AG04450 (cell line): ENCODE measurements at regions not wholly inside any gene's neighbourhood (a gene's known extent, or its start where the extent isn't known, plus 50 kb on each side); places are given as distances from the start of the nearest gene placed in this dataset.

Experiments used
- CTCF ChIA-PET: fragments of 300-600, 350-600 bp; formaldehyde crosslinking; extraction: SDS; loops from one replicate; lab custom pipeline; 2022; ENCODE audit warnings: antibody characterized with exemption, inconsistent platforms; lab: Charles Lee
- POLR2A ChIA-PET: fragments of 350-600 bp; formaldehyde crosslinking; extraction: SDS; loops from one replicate; lab custom pipeline; 2021; ENCODE audit warnings: antibody characterized with exemption, inconsistent platforms; lab: Yijun Ruan, JAX
- DNase-seq: peaks from one replicate; pipeline ENCODE4 v3.0.0-alpha.2; 2011; ENCODE audit warnings: low read depth, low spot score
- H3K27ac ChIP-seq: one replicate; pipeline ENCODE4 v1.5.1; 2012; ENCODE audit warnings: low read depth, low read length, control low read depth
- H3K27me3 ChIP-seq: one replicate; pipeline ENCODE4 v1.6.0; 2012; ENCODE audit warnings: low read length; ENCODE audit not compliant: control insufficient read depth, insufficient read depth
- H3K4me3 ChIP-seq: 2 replicates; pipeline ENCODE4 v1.5.1; 2011; ENCODE audit warnings: mild to moderate bottlenecking, low read depth, low read length, control low read depth
- H3K9me3 ChIP-seq: 2 replicates; pipeline ENCODE4 v1.5.1; 2012; ENCODE audit warnings: low read length; ENCODE audit not compliant: control insufficient read depth, insufficient read depth
- TF ChIP-seq, protein P1 (sequence below): IDR thresholded peaks from 2 replicates; pipeline ENCODE4 v1.5.1; 2011; ENCODE audit warnings: low read depth, low read length, control low read depth, inconsistent platforms

DNA sequence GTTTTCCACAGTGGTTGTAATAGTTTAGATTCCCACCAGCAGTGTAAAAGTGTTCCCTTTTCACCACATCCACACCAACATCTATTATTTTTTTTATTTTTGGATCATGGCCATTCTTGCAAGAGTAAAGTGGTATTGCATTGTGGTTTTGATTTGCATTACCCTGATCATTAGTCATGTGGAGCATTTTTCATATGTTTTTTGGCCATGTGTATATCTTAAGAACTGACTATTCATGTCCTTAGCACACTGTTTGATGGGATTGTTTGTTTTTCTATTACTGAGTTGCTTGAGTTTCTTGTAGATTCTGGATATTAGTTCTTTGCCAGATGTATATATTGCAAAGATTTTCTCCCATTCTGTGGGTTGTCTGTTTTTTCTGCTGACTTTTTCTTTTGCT is 820.1 kb downstream of the TENT5A start:
- CTCF ChIA-PET: no interaction called here

DNA sequence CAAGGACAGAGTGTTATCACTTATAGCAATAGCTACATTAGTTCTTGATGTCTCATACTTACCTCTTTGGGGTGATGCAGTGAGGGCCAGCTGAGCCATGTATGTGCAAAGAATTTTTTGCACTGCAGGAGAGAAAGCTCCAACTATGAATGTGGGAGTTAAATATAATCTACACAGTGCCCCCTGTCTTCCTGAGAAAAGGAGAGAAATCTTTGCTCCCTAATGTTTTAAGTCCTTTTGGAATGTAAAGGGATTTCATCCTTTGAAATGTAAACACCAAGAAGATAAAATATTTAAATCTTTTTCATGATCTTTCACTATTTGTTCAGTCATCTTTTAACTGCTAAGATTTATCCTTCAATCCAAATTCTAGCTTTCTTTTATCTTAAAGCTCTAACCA is 822.1 kb downstream of the TENT5A start:
- ChIA-PET POLR2A (no interaction called here), CTCF (interaction anchor here (0.5 to 2.5 kb wide), 4 partner anchors 9 to 716 kb away, joined by 3 to 8 read pairs (median 5); no protein-coding TSS in a partner anchor)
- Histone ChIP-seq H3K27me3 (no peaks in the 10 kb centered on the region), H3K27ac (no peak overlapping the region), H3K4me3 (no peak overlapping the region), H3K9me3 (no peaks in the 10 kb centered on the region)
- DNase-seq: no peak
- TF ChIP-seq, protein P1, sequence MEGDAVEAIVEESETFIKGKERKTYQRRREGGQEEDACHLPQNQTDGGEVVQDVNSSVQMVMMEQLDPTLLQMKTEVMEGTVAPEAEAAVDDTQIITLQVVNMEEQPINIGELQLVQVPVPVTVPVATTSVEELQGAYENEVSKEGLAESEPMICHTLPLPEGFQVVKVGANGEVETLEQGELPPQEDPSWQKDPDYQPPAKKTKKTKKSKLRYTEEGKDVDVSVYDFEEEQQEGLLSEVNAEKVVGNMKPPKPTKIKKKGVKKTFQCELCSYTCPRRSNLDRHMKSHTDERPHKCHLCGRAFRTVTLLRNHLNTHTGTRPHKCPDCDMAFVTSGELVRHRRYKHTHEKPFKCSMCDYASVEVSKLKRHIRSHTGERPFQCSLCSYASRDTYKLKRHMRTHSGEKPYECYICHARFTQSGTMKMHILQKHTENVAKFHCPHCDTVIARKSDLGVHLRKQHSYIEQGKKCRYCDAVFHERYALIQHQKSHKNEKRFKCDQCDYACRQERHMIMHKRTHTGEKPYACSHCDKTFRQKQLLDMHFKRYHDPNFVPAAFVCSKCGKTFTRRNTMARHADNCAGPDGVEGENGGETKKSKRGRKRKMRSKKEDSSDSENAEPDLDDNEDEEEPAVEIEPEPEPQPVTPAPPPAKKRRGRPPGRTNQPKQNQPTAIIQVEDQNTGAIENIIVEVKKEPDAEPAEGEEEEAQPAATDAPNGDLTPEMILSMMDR: peak; percentile 25

More for the DNA sequence above, 820.1 kb downstream of the TENT5A start:
- H3K9me3 ChIP-seq: peaks cover 3% of the 10 kb centered on the region; the same call in 1 of the 2 replicates
- H3K27ac ChIP-seq: no peak overlapping the region
- no peak overlapping the region for H3K4me3 ChIP-seq
- H3K27me3 ChIP-seq: no peaks in the 10 kb centered on the region
- TF ChIP-seq, protein P1: no peak
- DNase-seq: peak; percentile 26
- POLR2A ChIA-PET: no interaction called here

- ChIA-PET POLR2A (no interaction called here), CTCF (interaction anchor here (0.8 kb wide), 1 partner anchor 9 kb away, joined by 3 read pairs; no protein-coding TSS in a partner anchor)
- no peaks in the 10 kb centered on the region for H3K27me3 ChIP-seq
- DNase-seq: no peak
- TF ChIP-seq, protein P1: no peak
- H3K27ac ChIP-seq: no peak overlapping the region
- H3K9me3 ChIP-seq: no peaks in the 10 kb centered on the region
- no peak overlapping the region for H3K4me3 ChIP-seq
Observed at GRCh38 chr6:80923816-80924215, 817.3 kb downstream of the BCKDHB start.

DNA sequence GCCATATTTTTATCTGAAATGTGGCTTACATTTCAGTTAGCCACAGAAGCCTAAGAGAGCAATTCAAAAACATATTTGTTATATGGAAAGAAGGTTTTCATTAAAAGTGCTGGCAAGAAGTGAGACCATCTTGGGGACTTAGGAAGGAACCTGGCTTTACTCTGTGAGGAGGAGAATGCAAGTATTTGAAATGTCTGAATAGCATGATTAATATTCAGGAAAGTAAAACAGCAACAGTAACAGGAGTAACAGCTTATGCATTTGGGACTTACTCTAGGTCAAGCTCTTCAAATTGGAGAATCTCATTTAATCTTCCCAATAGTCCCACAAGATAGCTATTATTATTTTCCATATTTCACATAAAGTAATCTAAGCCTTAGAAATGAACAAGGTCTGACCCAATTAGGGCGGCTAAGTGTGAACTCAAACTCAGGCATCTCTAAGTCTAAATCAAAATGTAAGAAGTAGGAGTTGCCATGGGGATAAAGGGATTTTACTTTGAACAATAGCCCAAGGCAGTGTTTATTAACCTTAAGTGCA is 816.5 kb downstream of the BCKDHB start:
- POLR2A ChIA-PET: no interaction called here
- TF ChIP-seq, protein P1: no peak
- DNase-seq: no peak
- Histone ChIP-seq H3K4me3 (no peak overlapping the region), H3K9me3 (no peaks in the 10 kb centered on the region), H3K27ac (no peak overlapping the region), H3K27me3 (no peaks in the 10 kb centered on the region)
- CTCF ChIA-PET: interaction anchor here (0.8 kb wide), 1 partner anchor 8 kb away, joined by 3 read pairs; no protein-coding TSS in a partner anchor

DNA sequence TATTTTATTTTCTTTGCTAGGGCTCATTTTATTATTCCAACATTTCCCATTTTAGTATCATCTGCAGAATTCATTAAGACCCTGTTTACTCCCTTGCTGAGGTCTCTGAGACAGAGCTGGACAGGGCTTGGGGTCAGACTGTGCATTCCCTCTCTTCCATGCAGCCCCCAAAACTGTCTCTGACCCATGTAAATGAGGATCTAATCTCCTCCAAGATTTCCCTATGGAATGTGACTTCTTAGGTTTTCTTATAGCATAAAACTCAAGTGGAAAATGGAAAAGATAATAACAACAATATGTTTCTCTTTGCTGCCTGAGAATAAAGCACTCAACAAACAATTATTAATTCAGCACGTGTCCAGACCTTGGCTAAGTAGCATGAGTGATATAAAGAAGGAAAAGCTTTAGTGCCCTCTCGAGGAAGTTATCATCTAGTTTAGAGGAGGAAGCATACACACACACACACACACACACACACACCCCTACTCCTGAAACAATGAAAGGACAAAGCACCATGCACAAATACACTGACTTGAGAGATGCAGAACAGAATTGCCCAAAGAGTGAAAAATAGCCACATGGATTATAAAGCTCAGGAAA is 815.5 kb downstream of the BCKDHB start:
- ChIA-PET CTCF (no interaction called here), POLR2A (no interaction called here)
- DNase-seq: no peak
- H3K27ac ChIP-seq: no peak overlapping the region
- no peaks in the 10 kb centered on the region for H3K9me3 ChIP-seq
- TF ChIP-seq, protein P1: no peak
- no peaks in the 10 kb centered on the region for H3K27me3 ChIP-seq
- no peak overlapping the region for H3K4me3 ChIP-seq
